WERI-Rb-1 (cell line): ENCODE measurements at regions not wholly inside any gene's neighbourhood (a gene's known extent, or its start where the extent isn't known, plus 50 kb on each side); places are given as distances from the start of the nearest gene placed in this dataset.

ENCODE experiments used
- DNase-seq: peaks from one replicate; pipeline ENCODE4 v3.0.0-alpha.2; 2020
- H3K27ac ChIP-seq: fragments of 250-450 bp; sonication (Bioruptor Pico); 2 replicates; pipeline ENCODE4 v1.5.1; 2020; ENCODE audit warnings: mild to moderate bottlenecking, moderate library complexity
- H3K27me3 ChIP-seq: fragments of 250-450 bp; sonication (Bioruptor Pico); 2 replicates; pipeline ENCODE4 v1.5.1; 2021; ENCODE audit warnings: mild to moderate bottlenecking, low read depth, moderate library complexity; ENCODE audit not compliant: insufficient read depth, severe bottlenecking
- H3K36me3 ChIP-seq: fragments of 250-450 bp; sonication (Bioruptor Pico); 2 replicates; pipeline ENCODE4 v1.5.1; 2020; ENCODE audit warnings: mild to moderate bottlenecking, moderate library complexity
- H3K4me3 ChIP-seq: 2 replicates; pipeline ENCODE4 v1.5.1; 2011; ENCODE audit warnings: low read depth, mild to moderate bottlenecking, control low read depth, low read length
- H3K9me3 ChIP-seq: fragments of 250-450 bp; sonication (Bioruptor Pico); 2 replicates; pipeline ENCODE4 v1.5.1; 2021; ENCODE audit warnings: mild to moderate bottlenecking, moderate library complexity; ENCODE audit not compliant: severe bottlenecking
- TF ChIP-seq, protein P1 (sequence below): IDR thresholded peaks from 2 replicates; pipeline ENCODE4 v1.5.1; 2011; ENCODE audit warnings: low read depth, mild to moderate bottlenecking, control low read depth, inconsistent platforms, low read length

DNA sequence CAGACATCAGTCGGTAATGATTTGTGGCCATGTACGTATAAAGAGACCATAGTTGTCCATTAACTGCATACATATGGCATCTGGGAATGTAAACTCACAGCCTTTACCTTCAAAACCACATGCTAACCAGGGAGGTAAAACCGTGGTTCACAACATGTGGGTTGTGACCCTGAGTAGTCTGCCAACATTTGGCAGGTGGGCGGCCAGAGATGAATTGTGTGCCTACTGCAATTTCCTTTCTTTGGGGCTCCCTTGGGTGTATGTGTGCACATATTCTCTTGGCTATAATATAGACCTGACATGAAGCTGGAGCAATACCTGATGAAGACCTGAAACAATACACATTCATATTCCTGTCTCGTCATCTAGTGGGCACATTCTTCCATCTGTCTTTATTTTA is 396.0 kb downstream of the MLLT3 start:
- Histone ChIP-seq H3K36me3 (no peaks in the 10 kb centered on the region), H3K9me3 (peaks cover 6% of the 10 kb centered on the region), H3K27ac (no peak overlapping the region), H3K27me3 (no peaks in the 10 kb centered on the region), H3K4me3 (no peak overlapping the region)
- TF ChIP-seq, protein P1, sequence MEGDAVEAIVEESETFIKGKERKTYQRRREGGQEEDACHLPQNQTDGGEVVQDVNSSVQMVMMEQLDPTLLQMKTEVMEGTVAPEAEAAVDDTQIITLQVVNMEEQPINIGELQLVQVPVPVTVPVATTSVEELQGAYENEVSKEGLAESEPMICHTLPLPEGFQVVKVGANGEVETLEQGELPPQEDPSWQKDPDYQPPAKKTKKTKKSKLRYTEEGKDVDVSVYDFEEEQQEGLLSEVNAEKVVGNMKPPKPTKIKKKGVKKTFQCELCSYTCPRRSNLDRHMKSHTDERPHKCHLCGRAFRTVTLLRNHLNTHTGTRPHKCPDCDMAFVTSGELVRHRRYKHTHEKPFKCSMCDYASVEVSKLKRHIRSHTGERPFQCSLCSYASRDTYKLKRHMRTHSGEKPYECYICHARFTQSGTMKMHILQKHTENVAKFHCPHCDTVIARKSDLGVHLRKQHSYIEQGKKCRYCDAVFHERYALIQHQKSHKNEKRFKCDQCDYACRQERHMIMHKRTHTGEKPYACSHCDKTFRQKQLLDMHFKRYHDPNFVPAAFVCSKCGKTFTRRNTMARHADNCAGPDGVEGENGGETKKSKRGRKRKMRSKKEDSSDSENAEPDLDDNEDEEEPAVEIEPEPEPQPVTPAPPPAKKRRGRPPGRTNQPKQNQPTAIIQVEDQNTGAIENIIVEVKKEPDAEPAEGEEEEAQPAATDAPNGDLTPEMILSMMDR = no peak
- no peak for DNase-seq

DNA sequence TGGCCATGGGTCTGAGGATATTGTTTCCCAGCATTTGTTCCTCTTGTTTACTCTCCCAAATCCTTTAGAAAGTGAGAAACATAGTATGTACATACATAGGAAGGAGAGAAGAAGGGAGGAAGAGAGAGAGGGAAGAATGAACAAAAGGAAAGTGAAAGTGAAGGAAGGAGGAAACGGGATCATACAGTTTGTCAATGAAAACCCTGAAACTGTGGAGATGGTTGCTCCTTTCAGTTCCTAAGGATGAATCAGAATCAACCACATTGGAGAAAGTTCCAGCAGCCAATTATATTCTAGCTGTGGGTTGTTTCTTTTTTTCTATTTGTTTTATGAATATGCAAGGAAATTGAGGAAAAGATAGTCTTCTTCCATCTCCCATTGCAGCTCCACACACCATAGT is 396.5 kb downstream of the MLLT3 start:
- Histone ChIP-seq H3K27ac (no peak overlapping the region), H3K36me3 (no peaks in the 10 kb centered on the region)
- TF ChIP-seq, protein P1 = no peak

DNA sequence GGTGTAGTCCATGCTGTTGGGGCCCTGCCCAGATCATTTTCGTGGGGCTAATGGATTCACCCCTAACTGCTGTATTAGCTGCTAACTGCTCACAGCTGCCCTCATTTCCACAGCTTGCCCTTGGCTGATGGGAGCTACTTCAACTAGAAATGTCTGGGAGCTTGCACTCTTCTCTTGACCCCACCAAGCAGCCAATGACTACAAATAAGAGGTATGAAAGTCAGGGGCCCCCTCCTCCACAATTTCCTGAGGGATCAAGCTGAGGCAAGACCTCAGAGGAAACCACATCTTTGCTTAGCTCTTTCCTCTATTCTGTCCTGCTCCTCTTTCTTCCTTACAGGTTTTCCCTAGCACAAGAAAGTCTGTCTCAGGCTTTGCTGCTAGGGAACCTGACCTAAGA is 397.5 kb downstream of the MLLT3 start:
- TF ChIP-seq, protein P1 = no peak
- no peak overlapping the region for H3K27ac ChIP-seq
- H3K9me3 ChIP-seq = peaks cover 6% of the 10 kb centered on the region
- DNase-seq = no peak
- H3K4me3 ChIP-seq = no peak overlapping the region
- no peaks in the 10 kb centered on the region for H3K27me3 ChIP-seq
- no peaks in the 10 kb centered on the region for H3K36me3 ChIP-seq

More for the DNA sequence above, 396.5 kb downstream of the MLLT3 start:
- Histone ChIP-seq H3K9me3 (peaks cover 6% of the 10 kb centered on the region), H3K27me3 (no peaks in the 10 kb centered on the region), H3K4me3 (no peak overlapping the region)
- no peak for DNase-seq

DNA sequence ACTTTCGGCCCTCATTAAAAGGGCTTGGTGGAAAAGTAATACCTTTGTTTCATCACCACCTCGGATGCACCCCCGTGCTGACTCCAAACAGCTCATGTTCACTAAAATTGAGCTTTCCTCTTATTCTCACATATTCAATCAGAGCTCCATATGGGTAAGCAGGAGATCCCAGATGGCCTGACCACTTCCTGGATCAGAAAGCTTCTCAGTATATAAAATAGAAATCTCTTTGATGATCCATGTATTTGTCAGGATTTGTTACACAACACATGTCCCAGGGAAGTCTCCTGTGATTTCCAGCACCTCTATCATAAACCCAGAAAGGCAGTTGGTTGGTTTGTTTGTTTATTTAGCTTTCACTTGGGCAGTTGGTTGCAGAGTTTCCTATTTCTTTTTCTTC is 402.0 kb downstream of the MLLT3 start:
- DNase-seq = peak; percentile 56
- H3K27ac ChIP-seq = peak overlapping the region; percentile 65
- TF ChIP-seq, protein P1 = no peak

DNA sequence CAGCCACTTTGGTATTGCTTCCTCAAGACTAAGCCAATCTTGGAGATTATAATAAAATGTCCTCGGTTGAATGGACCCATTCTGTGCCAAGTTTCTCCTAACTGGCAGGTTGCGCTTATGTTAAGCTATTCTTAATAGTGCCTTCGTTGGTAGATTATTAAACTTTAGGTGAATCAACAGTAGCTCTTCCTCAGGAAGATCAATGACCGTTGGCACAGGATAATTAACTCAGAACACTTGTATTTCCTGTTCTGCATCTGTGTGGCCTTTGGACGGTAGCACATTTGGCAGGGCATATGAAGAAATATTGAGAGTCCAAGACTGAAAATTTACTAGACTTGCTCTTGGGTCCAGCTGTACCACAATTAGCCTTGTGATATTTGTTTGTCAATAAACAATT is 402.9 kb downstream of the MLLT3 start:
- no peak overlapping the region for H3K4me3 ChIP-seq
- DNase-seq = no peak
- H3K27ac ChIP-seq = peak overlapping the region; percentile 65; the same call in 1 of the 2 replicates
- H3K36me3 ChIP-seq = no peaks in the 10 kb centered on the region
- TF ChIP-seq, protein P1 = no peak
- peaks cover 6% of the 10 kb centered on the region for H3K9me3 ChIP-seq
- no peaks in the 10 kb centered on the region for H3K27me3 ChIP-seq

More for the DNA sequence above, 402.0 kb downstream of the MLLT3 start:
- no peak overlapping the region for H3K4me3 ChIP-seq
- H3K36me3 ChIP-seq = no peaks in the 10 kb centered on the region
- no peaks in the 10 kb centered on the region for H3K27me3 ChIP-seq
- H3K9me3 ChIP-seq = peaks cover 6% of the 10 kb centered on the region

DNA sequence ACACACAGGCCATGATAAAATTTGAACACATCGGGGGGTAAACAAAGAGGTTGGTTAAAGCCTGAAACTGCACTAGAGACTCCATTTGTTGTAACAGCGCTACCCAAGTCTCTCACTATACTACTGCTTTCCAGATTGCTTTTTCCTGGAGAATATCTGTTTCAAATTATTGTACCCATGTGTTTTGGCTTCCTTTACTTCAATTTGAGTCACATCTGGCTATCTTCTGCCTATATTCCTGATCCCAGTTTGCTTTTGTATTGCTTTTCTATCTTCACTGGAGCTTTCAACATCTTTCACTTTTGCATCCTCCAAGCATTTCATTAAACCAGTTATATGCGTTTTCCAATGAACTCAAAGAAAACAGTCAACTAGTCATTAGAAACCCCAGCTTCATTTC is 404.7 kb downstream of the MLLT3 start:
- H3K27ac ChIP-seq = no peak overlapping the region
- TF ChIP-seq, protein P1 = no peak
- H3K36me3 ChIP-seq = no peaks in the 10 kb centered on the region
- H3K27me3 ChIP-seq = no peaks in the 10 kb centered on the region
- no peaks in the 10 kb centered on the region for H3K9me3 ChIP-seq
- no peak for DNase-seq
- H3K4me3 ChIP-seq = no peak overlapping the region
